ENCODE measurements at regions not wholly inside any gene's neighbourhood (a gene's known extent, or its start where the extent isn't known, plus 50 kb on each side); places are given as distances from the start of the nearest gene placed in this dataset.

DNA sequence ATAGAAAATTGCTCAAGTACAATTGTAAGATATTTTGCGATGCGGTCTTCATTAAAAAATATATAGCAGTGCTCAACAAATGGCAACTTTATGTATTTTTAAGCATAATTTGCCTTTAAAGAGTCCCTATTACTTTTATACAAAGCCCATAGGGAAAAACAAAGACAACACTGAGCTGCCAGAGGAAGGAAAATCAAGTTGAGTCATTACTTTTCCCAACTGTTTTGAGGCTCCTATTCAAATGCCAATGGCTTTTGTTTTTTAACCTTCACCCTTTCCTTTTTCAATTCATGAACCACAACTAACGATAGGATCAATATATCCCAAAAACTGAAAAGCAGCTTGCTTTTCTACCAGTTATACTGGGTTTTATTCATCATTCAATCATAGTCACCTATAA, 157.6 kb upstream of the PLEKHA5 start:
- TF ChIP-seq, protein P1, sequence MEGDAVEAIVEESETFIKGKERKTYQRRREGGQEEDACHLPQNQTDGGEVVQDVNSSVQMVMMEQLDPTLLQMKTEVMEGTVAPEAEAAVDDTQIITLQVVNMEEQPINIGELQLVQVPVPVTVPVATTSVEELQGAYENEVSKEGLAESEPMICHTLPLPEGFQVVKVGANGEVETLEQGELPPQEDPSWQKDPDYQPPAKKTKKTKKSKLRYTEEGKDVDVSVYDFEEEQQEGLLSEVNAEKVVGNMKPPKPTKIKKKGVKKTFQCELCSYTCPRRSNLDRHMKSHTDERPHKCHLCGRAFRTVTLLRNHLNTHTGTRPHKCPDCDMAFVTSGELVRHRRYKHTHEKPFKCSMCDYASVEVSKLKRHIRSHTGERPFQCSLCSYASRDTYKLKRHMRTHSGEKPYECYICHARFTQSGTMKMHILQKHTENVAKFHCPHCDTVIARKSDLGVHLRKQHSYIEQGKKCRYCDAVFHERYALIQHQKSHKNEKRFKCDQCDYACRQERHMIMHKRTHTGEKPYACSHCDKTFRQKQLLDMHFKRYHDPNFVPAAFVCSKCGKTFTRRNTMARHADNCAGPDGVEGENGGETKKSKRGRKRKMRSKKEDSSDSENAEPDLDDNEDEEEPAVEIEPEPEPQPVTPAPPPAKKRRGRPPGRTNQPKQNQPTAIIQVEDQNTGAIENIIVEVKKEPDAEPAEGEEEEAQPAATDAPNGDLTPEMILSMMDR (IDR thresholded peaks at IDR 0.05; ENCODE audit: insufficient read depth, low read length, poor library complexity, severe bottlenecking) = no peak
- no peak for TF ChIP-seq EZH2phosphoT487 (conservative IDR thresholded peaks at IDR 0.05; ENCODE audit: low read length)

Measured in SU-DHL-6 (cell line).